ENCODE measurements at regions not wholly inside any gene's neighbourhood (a gene's known extent, or its start where the extent isn't known, plus 50 kb on each side); places are given as distances from the start of the nearest gene placed in this dataset.

DNA sequence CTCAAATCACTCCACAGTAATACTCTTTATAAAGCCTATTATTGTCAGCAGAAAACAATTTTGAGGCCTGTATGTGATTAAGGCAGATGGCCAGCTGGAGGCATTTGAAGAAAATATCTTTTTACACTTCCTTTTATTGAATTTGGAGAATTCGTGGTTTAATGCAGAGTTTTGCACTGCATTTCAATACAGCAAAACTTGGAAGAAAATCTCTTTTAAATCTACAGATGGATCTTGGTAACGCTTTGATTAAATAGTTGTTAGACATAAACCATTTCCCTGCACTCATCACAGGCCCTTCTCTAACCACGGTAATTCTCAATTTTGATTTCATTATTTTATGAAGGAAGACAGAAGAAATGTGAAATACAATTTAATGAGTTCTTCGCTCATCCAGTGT lies 185.7 kb downstream of the RFC3 start:
- no peak for TF ChIP-seq POLR2A (IDR thresholded peaks at IDR 0.05; ENCODE audit: borderline replicate concordance, extremely low read depth, insufficient read depth, insufficient read length)
- TF ChIP-seq, protein P1, sequence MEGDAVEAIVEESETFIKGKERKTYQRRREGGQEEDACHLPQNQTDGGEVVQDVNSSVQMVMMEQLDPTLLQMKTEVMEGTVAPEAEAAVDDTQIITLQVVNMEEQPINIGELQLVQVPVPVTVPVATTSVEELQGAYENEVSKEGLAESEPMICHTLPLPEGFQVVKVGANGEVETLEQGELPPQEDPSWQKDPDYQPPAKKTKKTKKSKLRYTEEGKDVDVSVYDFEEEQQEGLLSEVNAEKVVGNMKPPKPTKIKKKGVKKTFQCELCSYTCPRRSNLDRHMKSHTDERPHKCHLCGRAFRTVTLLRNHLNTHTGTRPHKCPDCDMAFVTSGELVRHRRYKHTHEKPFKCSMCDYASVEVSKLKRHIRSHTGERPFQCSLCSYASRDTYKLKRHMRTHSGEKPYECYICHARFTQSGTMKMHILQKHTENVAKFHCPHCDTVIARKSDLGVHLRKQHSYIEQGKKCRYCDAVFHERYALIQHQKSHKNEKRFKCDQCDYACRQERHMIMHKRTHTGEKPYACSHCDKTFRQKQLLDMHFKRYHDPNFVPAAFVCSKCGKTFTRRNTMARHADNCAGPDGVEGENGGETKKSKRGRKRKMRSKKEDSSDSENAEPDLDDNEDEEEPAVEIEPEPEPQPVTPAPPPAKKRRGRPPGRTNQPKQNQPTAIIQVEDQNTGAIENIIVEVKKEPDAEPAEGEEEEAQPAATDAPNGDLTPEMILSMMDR (IDR thresholded peaks at IDR 0.05 in 2 of 3, conservative IDR thresholded peaks at IDR 0.05 in 1 of 3; ENCODE audit: borderline replicate concordance in 1 of 3, insufficient read depth in 1 of 3, low read depth in 2 of 3, low read length in 2 of 3), result no peak
- no peak for TF ChIP-seq EZH2 (IDR thresholded peaks at IDR 0.05)
- TF ChIP-seq FOSL1 (IDR thresholded peaks at IDR 0.05; ENCODE audit: low read depth), result no peak
